PC-9 (cell line): ENCODE measurements at regions not wholly inside any gene's neighbourhood (a gene's known extent, or its start where the extent isn't known, plus 50 kb on each side); places are given as distances from the start of the nearest gene placed in this dataset.

Experiments
- CTCF ChIP-seq: fragments of 200-600 bp; sonication (generic); conservative IDR thresholded peaks from 2 replicates; pipeline ENCODE4 v1.6.1; 2017; ENCODE audit warnings: mixed run types, antibody characterized with exemption, mild to moderate bottlenecking, moderate library complexity
- EZH2 ChIP-seq: fragments of 200-600 bp; sonication (generic); IDR thresholded peaks from 2 replicates; pipeline ENCODE4 v1.8.0; 2017; ENCODE audit warnings: antibody characterized with exemption, low read depth

- TF ChIP-seq EZH2 (no peak), CTCF (no peak)
These were observed 147.4 kb downstream of the SLC38A4 start for GRCh38 chr12:46678426-46678825.
